Astrocyte (in vitro differentiated cells and primary cell): ENCODE measurements at regions not wholly inside any gene's neighbourhood (a gene's known extent, or its start where the extent isn't known, plus 50 kb on each side); places are given as distances from the start of the nearest gene placed in this dataset.

Source experiments
- CTCF ChIP-seq: IDR thresholded peaks from 2 replicates; pipeline ENCODE4 v1.5.1; 2011; ENCODE audit warnings: low read depth, mild to moderate bottlenecking, inconsistent platforms, low read length, moderate library complexity; ENCODE audit not compliant: insufficient read depth
- EZH2 ChIP-seq: IDR thresholded peaks from 2 replicates; pipeline ENCODE4 v1.6.1; 2012; ENCODE audit warnings: mild to moderate bottlenecking, low read length, inconsistent platforms; ENCODE audit not compliant: insufficient read depth

GRCh38 chr2:107182981-107183380 lies 297.0 kb upstream of the ST6GAL2 start:
- TF ChIP-seq CTCF (no peak), EZH2 (no peak)
